Psoas muscle (tissue), 7 donors: ENCODE measurements at regions not wholly inside any gene's neighbourhood (a gene's known extent, or its start where the extent isn't known, plus 50 kb on each side); places are given as distances from the start of the nearest gene placed in this dataset.
"Not testable (repeated sequence)": the region's sequence is repeated elsewhere in the genome, so short reads cannot be mapped to it uniquely, and the experiment has no call there.

Experiments
- ATAC-seq, 4 donors: fragments of 200-7000 bp; cut with Tn5 transposase; one replicate each; pipeline ENCODE4 v1.9.1; 2020; ENCODE audit warnings: moderate library complexity in 3 of 4, mild to moderate bottlenecking in 2 of 4
- DNase-seq, 2 donors: peaks; one replicate each; pipeline ENCODE4 v3.0.0-alpha.2; 2020
- H3K27ac ChIP-seq: fragments of 200-600 bp; one replicate; pipeline ENCODE4 v1.8.0; 2022
- H3K27me3 ChIP-seq, 3 donors: fragments of 200-600 bp in 1 of 3; one replicate each; pipeline versions ENCODE4 v1.6.1 to v1.8.0; 2013 to 2022; ENCODE audit warnings: low read length in 2 of 3, mild to moderate bottlenecking in 2 of 3, moderate library complexity in 1 of 3; ENCODE audit not compliant: insufficient read depth in 3 of 3
- H3K36me3 ChIP-seq, 2 donors: fragments of 200-600 bp in 1 of 2; one replicate each; pipeline versions ENCODE4 v1.6.1 to v1.8.0; 2013 to 2022; ENCODE audit warnings: low read depth in 1 of 2, mild to moderate bottlenecking in 1 of 2, moderate library complexity in 1 of 2; ENCODE audit not compliant: insufficient read depth in 1 of 2
- H3K4me1 ChIP-seq: fragments of 200-600 bp; one replicate; pipeline ENCODE4 v1.8.0; 2022
- H3K4me3 ChIP-seq: fragments of 200-600 bp; one replicate; pipeline ENCODE4 v1.8.0; 2022; ENCODE audit warnings: mild to moderate bottlenecking
- H3K9me3 ChIP-seq: fragments of 200-600 bp; one replicate; pipeline ENCODE4 v1.8.0; 2022
- WGBS, 3 donors: extraction: QIAGEN DNeasy Blood & Tissue Kit; methylation state at CpG; one replicate each; pipeline versions ENCODE4 v1.1.6 to v1.1.7; 2013; 5-methylcytosine and 5-hydroxymethylcytosine counted together
- intact Hi-C, 2 donors: fragments of 100-400 bp; cut with DNase I; formaldehyde crosslinking; loops; one replicate each; pipeline versions ENCODE4 v1.11.0 to v1.14.2; 2022
- TF ChIP-seq, protein P1 (sequence below): fragments of 200-600 bp; IDR thresholded peaks from one replicate; pipeline ENCODE4 v1.8.0; 2022; ENCODE audit warnings: antibody characterized with exemption
- donor health status: healthy with polysubstance abuse.
- donor health status: DM: no; HTN: no; CAD: no; lungs with moderate emphysema.
- donor health status: Bipolar disorder and iron deficiency.
- donor health status: healthy.
- donor health status: DM: yes; HTN: yes; CAD: no.
- donor health status: DM: no; HTN: no; CAD: no.
- donor health status: DM: yes; HTN: yes; CAD: no.

DNA sequence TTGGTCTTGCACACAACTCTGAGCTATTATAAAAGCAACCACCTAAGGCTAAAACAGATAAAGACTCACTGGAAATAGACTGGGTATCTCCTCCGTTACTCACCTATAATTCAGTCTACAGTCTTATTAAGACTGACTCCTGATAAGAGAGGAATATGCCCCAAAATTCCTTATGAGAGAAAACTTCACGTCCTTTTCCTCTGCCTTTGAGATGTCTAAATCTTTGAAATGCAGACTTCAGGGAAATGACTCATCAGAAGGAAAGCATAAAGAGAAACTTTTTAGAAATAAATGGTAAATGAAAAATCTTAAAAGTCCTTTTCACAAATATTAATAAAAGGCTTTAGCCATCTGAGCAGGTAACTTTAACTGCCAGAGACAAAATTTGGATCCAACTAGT lies 187.5 kb upstream of the RTL1 start:
- WGBS, 3 donors = 70 to 79% (median 73%) methylated on average over 2 of the region's 2 CpGs
- no peaks in the 10 kb centered on the region for H3K4me1 ChIP-seq
- TF ChIP-seq, protein P1, sequence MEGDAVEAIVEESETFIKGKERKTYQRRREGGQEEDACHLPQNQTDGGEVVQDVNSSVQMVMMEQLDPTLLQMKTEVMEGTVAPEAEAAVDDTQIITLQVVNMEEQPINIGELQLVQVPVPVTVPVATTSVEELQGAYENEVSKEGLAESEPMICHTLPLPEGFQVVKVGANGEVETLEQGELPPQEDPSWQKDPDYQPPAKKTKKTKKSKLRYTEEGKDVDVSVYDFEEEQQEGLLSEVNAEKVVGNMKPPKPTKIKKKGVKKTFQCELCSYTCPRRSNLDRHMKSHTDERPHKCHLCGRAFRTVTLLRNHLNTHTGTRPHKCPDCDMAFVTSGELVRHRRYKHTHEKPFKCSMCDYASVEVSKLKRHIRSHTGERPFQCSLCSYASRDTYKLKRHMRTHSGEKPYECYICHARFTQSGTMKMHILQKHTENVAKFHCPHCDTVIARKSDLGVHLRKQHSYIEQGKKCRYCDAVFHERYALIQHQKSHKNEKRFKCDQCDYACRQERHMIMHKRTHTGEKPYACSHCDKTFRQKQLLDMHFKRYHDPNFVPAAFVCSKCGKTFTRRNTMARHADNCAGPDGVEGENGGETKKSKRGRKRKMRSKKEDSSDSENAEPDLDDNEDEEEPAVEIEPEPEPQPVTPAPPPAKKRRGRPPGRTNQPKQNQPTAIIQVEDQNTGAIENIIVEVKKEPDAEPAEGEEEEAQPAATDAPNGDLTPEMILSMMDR = no peak
- H3K27ac ChIP-seq = no peak overlapping the region
- H3K4me3 ChIP-seq = no peak overlapping the region
- H3K27me3 ChIP-seq = no peaks in the 10 kb centered on the region
- no peaks in the 10 kb centered on the region for H3K36me3 ChIP-seq
- no peak for ATAC-seq
- intact Hi-C loops = no loop called here
- DNase-seq = no peak
- H3K9me3 ChIP-seq = no peaks in the 10 kb centered on the region

DNA sequence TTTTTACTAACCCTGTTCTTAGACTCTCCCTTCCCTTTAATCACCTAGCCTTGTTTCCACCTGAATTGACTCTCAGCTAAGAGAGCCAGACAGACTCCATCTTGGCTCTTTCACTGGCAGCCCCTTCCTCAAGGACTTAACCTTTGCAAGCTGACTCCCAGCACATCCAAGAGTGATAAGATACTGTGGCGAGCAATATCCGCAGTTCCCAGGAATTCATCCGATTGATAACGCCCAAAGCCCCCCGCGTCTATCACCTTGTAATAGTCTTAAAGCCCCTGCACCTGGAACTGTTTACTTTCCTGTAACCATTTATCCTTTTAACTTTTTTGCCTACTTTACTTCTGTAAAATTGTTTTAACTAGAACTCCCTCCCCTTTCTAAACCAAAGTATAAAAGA lies 191.4 kb upstream of the RTL1 start:
- WGBS, 3 donors = 89 to 94% (median 94%) methylated on average over 6 of the region's 6 CpGs
- H3K36me3 ChIP-seq, H3K27me3 ChIP-seq, H3K9me3 ChIP-seq, H3K4me1 ChIP-seq, intact Hi-C loops, H3K4me3 ChIP-seq, ATAC-seq, DNase-seq, H3K27ac ChIP-seq: not testable (repeated sequence)

DNA sequence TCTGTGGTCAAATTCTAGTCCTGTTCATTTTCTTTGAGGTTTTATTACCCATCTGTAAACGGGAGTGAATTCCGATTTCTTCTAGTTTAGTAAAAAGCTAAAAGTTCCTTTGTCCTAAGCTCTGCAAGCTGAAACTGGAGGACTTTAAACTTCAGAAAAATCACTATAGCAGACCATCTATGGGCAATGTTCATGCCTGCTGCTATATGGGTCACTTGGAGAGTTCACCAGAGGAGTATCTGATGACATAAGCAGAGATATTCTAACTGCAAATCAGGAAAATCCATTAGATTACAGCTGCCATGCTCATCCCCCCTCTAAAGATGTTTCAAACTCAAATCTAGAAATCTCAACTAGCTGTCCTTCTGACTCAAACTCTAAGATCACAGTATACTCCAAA lies 193.0 kb upstream of the RTL1 start:
- no peak overlapping the region for H3K4me3 ChIP-seq
- intact Hi-C loops = no loop called here
- WGBS, 3 donors = 71 to 85% (median 77%) methylated on average over 2 of the region's 2 CpGs
- H3K9me3 ChIP-seq = peaks cover 15% of the 10 kb centered on the region
- DNase-seq (no peak), ATAC-seq (no peak)
- no peaks in the 10 kb centered on the region for H3K27me3 ChIP-seq
- no peaks in the 10 kb centered on the region for H3K36me3 ChIP-seq
- no peak overlapping the region for H3K27ac ChIP-seq
- no peaks in the 10 kb centered on the region for H3K4me1 ChIP-seq
- TF ChIP-seq, protein P1 = no peak

DNA sequence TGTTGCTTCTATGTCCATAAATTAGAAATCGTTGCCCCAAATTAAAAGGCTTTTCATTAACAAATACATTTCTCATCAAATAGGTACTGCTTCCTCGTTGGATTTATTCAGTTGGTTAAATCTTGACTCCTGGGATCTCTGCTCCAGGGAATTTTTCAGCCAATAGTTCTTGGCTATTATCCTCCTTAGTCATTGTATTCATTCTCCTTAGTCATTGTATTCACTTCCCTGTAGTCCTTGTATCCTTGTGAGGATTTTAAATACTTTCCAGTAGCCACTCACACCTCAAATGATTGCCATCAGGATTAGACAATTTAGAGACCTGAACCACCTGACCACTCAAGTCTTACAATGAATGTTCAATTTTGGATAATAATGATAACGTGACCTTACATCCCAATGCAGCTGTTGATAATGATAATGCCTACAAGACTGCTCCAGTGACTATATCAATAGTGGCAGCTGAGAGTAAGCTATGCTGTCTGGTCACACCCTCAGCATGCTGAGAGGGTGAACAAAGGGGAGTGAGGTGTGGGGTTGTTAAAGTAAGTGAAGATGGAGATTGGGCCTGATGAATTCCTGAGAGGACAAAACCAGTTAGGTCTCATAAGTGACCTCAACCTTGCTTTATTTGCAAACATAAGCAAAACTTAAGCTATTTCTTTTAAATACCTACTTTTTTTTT lies 193.7 kb upstream of the RTL1 start:
- WGBS, 3 donors = 77 to 80% (median 80%) methylated on average over 3 of the region's 3 CpGs
- no peak overlapping the region for H3K4me3 ChIP-seq
- no peaks in the 10 kb centered on the region for H3K27me3 ChIP-seq
- H3K27ac ChIP-seq = no peak overlapping the region
- TF ChIP-seq, protein P1 = no peak
- H3K4me1 ChIP-seq = no peaks in the 10 kb centered on the region
- H3K36me3 ChIP-seq = no peaks in the 10 kb centered on the region
- intact Hi-C loops = no loop called here
- H3K9me3 ChIP-seq = peaks cover 15% of the 10 kb centered on the region
- ATAC-seq = no peak
- no peak for DNase-seq

DNA sequence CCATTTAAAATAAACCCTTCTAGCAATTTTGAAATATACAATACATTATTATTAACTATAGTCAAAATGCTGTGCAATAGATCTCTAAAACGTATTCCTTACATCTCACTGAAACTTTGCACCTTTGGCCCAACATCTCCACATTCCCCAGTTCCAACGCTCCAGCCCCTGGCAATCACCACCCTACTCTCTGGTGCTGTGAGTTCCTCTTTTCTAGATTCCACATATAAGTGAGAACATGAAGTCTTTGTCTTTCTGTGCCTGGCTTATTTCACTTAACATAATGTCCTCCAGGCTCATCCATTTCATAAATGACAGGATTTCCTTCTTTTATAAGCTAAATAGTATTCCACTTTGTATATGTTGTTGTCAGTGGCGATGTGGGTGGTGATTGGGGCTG lies 194.7 kb upstream of the RTL1 start:
- intact Hi-C loops = no loop called here
- no peaks in the 10 kb centered on the region for H3K36me3 ChIP-seq
- no peak for DNase-seq
- ATAC-seq = no peak
- no peak overlapping the region for H3K4me3 ChIP-seq
- no peaks in the 10 kb centered on the region for H3K4me1 ChIP-seq
- peaks cover 15% of the 10 kb centered on the region for H3K9me3 ChIP-seq
- WGBS, 3 donors = 71 to 77% (median 75%) methylated on average over 3 of the region's 3 CpGs
- TF ChIP-seq, protein P1 = no peak
- no peak overlapping the region for H3K27ac ChIP-seq
- no peaks in the 10 kb centered on the region for H3K27me3 ChIP-seq
